ENCODE measurements at regions not wholly inside any gene's neighbourhood (a gene's known extent, or its start where the extent isn't known, plus 50 kb on each side); places are given as distances from the start of the nearest gene placed in this dataset.

GRCh38 chr7:15828881-15829280 lies 142.4 kb upstream of the MEOX2 start:
- TF ChIP-seq POLR2A (IDR thresholded peaks at IDR 0.05) (no peak), CTCF (IDR thresholded peaks at IDR 0.05) (no peak), POLR2AphosphoS5 (IDR thresholded peaks at IDR 0.05) (no peak)

Data from prostate gland (tissue), 2 donors.